ENCODE measurements at regions not wholly inside any gene's neighbourhood (a gene's known extent, or its start where the extent isn't known, plus 50 kb on each side); places are given as distances from the start of the nearest gene placed in this dataset.
A peak's percentile ranks its signal among the peaks of the same experiment; 100 is the strongest.
"Not testable (repeated sequence)": the region's sequence is repeated elsewhere in the genome, so short reads cannot be mapped to it uniquely, and the experiment has no call there.

DNA sequence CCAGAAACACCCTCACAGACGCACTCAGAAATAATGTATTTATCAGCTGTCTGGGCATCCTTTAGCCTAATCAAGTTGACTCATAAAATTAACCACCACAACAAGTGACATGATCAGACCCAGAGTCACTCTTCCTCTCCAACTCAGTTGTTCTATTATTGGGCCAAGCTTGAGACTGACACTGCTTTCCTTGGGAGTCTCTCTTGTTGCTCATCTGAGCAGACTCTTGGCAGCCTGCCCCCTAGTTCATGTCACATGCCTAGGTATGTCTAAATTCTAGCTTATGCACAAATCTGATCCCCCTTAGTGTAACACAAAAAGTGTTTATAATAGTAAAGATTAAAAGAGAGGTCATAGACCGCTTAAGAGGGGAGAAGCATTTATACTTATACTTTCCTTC, 72.6 kb upstream of the ADAMTS3 start:
- DNase-seq (ENCODE audit: low spot score), result no peak
- POLR2A ChIA-PET (ENCODE audit: low non-redundant PET), result no interaction called here
- TF ChIP-seq, protein P1, sequence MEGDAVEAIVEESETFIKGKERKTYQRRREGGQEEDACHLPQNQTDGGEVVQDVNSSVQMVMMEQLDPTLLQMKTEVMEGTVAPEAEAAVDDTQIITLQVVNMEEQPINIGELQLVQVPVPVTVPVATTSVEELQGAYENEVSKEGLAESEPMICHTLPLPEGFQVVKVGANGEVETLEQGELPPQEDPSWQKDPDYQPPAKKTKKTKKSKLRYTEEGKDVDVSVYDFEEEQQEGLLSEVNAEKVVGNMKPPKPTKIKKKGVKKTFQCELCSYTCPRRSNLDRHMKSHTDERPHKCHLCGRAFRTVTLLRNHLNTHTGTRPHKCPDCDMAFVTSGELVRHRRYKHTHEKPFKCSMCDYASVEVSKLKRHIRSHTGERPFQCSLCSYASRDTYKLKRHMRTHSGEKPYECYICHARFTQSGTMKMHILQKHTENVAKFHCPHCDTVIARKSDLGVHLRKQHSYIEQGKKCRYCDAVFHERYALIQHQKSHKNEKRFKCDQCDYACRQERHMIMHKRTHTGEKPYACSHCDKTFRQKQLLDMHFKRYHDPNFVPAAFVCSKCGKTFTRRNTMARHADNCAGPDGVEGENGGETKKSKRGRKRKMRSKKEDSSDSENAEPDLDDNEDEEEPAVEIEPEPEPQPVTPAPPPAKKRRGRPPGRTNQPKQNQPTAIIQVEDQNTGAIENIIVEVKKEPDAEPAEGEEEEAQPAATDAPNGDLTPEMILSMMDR (conservative IDR thresholded peaks at IDR 0.05; ENCODE audit: low read depth), result no peak
- CTCF ChIA-PET, result no interaction called here
- H3K27ac ChIP-seq, result no peak overlapping the region

DNA sequence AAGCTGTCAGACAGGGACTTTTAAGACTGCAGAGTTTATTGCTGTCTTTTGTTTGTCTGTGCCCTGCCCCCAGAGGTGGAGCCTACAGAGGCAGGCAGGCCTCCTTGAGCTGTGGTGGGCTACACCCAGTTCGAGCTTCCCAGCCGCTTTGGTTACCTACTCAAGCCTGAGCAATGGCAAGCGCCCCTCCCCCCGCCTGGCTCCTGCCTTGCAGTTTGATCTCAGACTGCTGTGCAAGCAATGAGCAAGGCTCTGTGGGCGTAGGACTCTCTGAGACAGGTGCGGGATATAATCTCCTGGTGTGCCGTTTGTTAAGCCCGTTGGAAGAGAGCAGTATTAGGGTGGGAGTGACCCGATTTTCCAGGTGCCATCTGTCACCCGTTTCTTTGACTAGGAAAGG, 67.8 kb upstream of the ADAMTS3 start:
- CTCF ChIA-PET; DNase-seq (ENCODE audit: low spot score); H3K27ac ChIP-seq; POLR2A ChIA-PET (ENCODE audit: low non-redundant PET): not testable (repeated sequence)

DNA sequence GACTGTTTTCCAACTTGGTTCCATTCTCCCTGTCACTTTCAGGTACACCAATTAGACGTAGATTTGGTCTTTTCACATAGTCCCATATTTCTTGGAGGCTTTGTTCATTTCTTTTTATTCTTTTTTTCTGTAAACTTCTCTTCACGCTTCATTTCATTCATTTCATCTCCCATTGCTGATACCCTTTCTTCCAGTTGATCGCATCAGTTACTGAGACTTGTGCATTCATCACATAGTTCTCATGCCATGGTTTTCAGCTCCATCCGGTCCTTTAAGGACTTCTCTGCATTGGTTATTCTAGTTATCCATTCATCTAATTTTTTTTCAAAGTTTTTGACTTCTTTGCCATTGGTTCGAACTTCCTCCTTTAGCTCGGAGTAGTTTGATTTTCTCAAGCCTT, 66.9 kb upstream of the ADAMTS3 start:
- CTCF ChIA-PET; H3K27ac ChIP-seq; POLR2A ChIA-PET (ENCODE audit: low non-redundant PET); DNase-seq (ENCODE audit: low spot score): not testable (repeated sequence)

DNA sequence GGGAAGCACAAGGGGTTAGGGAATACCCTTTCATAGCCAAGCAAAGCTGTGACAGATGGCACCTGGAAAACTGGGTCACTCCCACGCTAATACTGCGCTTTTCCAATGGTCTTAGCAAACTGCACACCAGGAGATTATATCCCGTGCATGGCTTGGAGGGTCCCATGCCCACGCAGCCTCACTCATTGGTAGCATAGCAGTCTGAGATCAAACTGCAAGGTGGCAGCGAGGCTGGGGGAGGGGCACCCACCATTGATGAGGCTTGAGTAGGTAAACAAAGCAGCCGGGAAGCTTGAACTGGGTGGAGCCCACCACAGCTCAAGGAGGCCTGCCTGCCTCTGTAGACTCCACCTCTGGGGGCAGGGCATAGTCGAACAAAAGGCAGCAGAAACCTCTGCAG, 63.2 kb upstream of the ADAMTS3 start:
- POLR2A ChIA-PET (ENCODE audit: low non-redundant PET); H3K27ac ChIP-seq; DNase-seq (ENCODE audit: low spot score); CTCF ChIA-PET: not testable (repeated sequence)

DNA sequence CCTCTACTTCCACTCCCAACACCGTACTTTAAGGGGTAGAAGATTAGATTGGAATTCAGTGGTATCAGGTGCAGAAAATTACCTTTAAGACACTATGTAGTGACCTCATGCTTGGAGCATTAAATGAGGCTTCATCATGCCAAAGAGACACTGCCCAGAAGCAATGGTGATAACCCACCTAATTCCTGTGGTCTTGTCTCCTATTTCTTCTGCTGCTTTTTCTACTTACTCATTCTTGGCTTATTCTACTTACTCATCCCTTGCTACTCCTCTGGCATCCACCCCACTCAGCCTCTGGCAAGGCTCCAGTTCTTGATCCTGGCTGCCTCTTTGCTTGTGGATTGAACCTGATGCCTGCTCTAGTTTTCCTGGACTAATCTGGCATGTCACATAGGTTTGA, 62.3 kb upstream of the ADAMTS3 start:
- TF ChIP-seq, protein P1 (conservative IDR thresholded peaks at IDR 0.05; ENCODE audit: low read depth), result no peak
- no peak overlapping the region for H3K27ac ChIP-seq
- CTCF ChIA-PET, result no interaction called here
- POLR2A ChIA-PET (ENCODE audit: low non-redundant PET), result no interaction called here
- peak; percentile 91 for DNase-seq (ENCODE audit: low spot score)

DNA sequence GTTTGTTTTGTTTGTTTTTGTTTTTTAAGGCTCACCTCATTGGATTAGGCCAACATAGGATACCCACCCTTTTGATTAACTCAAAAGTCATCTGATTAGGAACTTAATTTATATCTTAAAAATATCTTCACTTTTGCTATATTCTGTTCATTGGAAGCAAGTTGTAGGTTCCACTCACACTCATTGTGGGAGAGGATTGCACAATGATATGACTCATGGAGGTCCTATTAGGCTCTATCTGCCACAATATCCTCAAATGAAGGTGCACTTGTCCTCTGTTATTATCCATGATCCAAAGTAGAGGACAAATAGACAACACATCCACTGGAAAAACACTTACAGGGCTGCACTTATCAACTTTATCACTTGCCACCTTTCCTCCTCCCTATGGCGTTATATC, 60.5 kb upstream of the ADAMTS3 start:
- H3K27ac ChIP-seq, result no peak overlapping the region
- CTCF ChIA-PET, result interaction anchor here (0.7 kb wide), 1 partner anchor 93 kb away, joined by 5 read pairs; no protein-coding TSS in a partner anchor
- TF ChIP-seq, protein P1 (conservative IDR thresholded peaks at IDR 0.05; ENCODE audit: low read depth), result no peak
- DNase-seq (ENCODE audit: low spot score), result peak; percentile 21
- POLR2A ChIA-PET (ENCODE audit: low non-redundant PET), result no interaction called here

DNA sequence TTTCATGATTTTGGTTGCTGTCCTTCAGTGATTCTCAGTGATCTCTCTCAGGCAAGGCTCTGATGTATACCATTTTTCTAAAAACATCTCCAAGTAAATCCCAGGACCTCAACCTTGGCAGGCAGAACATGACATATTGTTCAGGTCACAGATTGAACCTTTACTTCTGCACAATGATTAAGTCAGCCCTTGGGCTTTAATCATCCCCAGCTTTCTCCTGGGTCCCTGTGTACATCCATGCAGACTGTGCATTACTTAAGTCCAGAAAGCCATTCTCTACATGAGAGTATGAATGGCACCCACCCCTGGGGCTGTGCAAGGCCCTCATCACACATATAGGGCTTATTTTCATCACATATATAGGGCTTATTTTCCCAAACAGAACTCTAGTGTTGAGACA, 58.7 kb upstream of the ADAMTS3 start:
- ChIA-PET POLR2A (ENCODE audit: low non-redundant PET) (no interaction called here), CTCF (no interaction called here)
- TF ChIP-seq, protein P1 (conservative IDR thresholded peaks at IDR 0.05; ENCODE audit: low read depth), result no peak
- no peak for DNase-seq (ENCODE audit: low spot score)
- no peak overlapping the region for H3K27ac ChIP-seq

Measured in RWPE1 (cell line).